HG02852 (cell line): ENCODE measurements at regions not wholly inside any gene's neighbourhood (a gene's known extent, or its start where the extent isn't known, plus 50 kb on each side); places are given as distances from the start of the nearest gene placed in this dataset.

Source experiments
- ATAC-seq: cut with Tn5 transposase; IDR thresholded peaks from one replicate; pipeline ENCODE4 v1.9.1; 2021; ENCODE audit warnings: mild to moderate bottlenecking, moderate library complexity; ENCODE audit not compliant: unreplicated experiment

GRCh38 chr1:57835620-57836019 is 411.8 kb upstream of the DAB1 start:
- ATAC-seq: no peak

- no peak for ATAC-seq
These were observed 409.4 kb upstream of the DAB1 start for GRCh38 chr1:57833296-57833695.

- no peak for ATAC-seq
These were observed 408.8 kb upstream of the DAB1 start for GRCh38 chr1:57832612-57833011.

GRCh38 chr1:57831624-57832023 is 407.8 kb upstream of the DAB1 start:
- no peak for ATAC-seq

- ATAC-seq: no peak
These were observed 402.7 kb upstream of the DAB1 start for GRCh38 chr1:57826535-57826934.

- no peak for ATAC-seq
These were observed 400.7 kb upstream of the DAB1 start for GRCh38 chr1:57824535-57824934.

GRCh38 chr1:57820356-57821095 is 396.7 kb upstream of the DAB1 start:
- no peak for ATAC-seq

GRCh38 chr1:57819893-57820292 is 396.0 kb upstream of the DAB1 start:
- ATAC-seq: no peak

GRCh38 chr1:57803586-57803985 is 379.7 kb upstream of the DAB1 start:
- ATAC-seq: no peak

GRCh38 chr1:57800376-57800775 is 376.5 kb upstream of the DAB1 start:
- no peak for ATAC-seq

- ATAC-seq: no peak
These were observed 375.7 kb upstream of the DAB1 start for GRCh38 chr1:57799490-57800115.

GRCh38 chr1:57798543-57798942 is 374.7 kb upstream of the DAB1 start:
- ATAC-seq: no peak

- no peak for ATAC-seq
These were observed 373.2 kb upstream of the DAB1 start for GRCh38 chr1:57797084-57797483.

GRCh38 chr1:57796616-57797015 is 372.8 kb upstream of the DAB1 start:
- ATAC-seq: no peak

GRCh38 chr1:57795886-57796285 is 372.0 kb upstream of the DAB1 start:
- ATAC-seq: no peak

- ATAC-seq: no peak
These were observed 370.2 kb upstream of the DAB1 start for GRCh38 chr1:57794078-57794477.

GRCh38 chr1:57791497-57791896 is 367.6 kb upstream of the DAB1 start:
- ATAC-seq: no peak

GRCh38 chr1:57789936-57790335 is 366.1 kb upstream of the DAB1 start:
- no peak for ATAC-seq

GRCh38 chr1:57788313-57788712 is 364.5 kb upstream of the DAB1 start:
- ATAC-seq: no peak

GRCh38 chr1:57784356-57784755 is 360.5 kb upstream of the DAB1 start:
- ATAC-seq: no peak

- ATAC-seq: no peak
These were observed 358.5 kb upstream of the DAB1 start for GRCh38 chr1:57782357-57782756.

- no peak for ATAC-seq
These were observed 348.8 kb upstream of the DAB1 start for GRCh38 chr1:57772580-57773195.
